OCI-LY7 (cell line): ENCODE measurements at regions not wholly inside any gene's neighbourhood (a gene's known extent, or its start where the extent isn't known, plus 50 kb on each side); places are given as distances from the start of the nearest gene placed in this dataset.

Experiments used
- CTCF ChIP-seq: fragments of 200-600 bp; sonication (generic); conservative IDR thresholded peaks from 2 replicates; pipeline ENCODE4 v1.5.1; 2014; ENCODE audit warnings: mild to moderate bottlenecking, antibody characterized with exemption, low read length, moderate library complexity, mixed read lengths
- EZH2phosphoT487 ChIP-seq: fragments of 200-600 bp; sonication (generic); IDR thresholded peaks from 2 replicates; pipeline ENCODE4 v1.6.1; 2018; ENCODE audit warnings: low read depth, borderline replicate concordance, mild to moderate bottlenecking, mixed run types, antibody characterized with exemption, low read length, moderate library complexity, mixed read lengths

GRCh38 chr13:23496255-23496654 lies 62.8 kb upstream of the SACS start:
- TF ChIP-seq EZH2phosphoT487 (no peak), CTCF (no peak)
